IMR-90 (cell line): ENCODE measurements at regions not wholly inside any gene's neighbourhood (a gene's known extent, or its start where the extent isn't known, plus 50 kb on each side); places are given as distances from the start of the nearest gene placed in this dataset.

ENCODE experiments used
- ATAC-seq: fragments of 200-7000 bp; cut with Tn5 transposase; 2 replicates; pipeline ENCODE4 v1.9.1; 2020; ENCODE audit warnings: low read depth, mild to moderate bottlenecking, moderate library complexity
- BruUV-seq: library from RNA; stranded (reverse); fragments of 400-500 nt; replicated peaks from 2 replicates; lab custom pipeline; 2021; lab: Mats Ljungman, UMichigan
- CTCF ChIA-PET: fragments of 300-600 bp; formaldehyde crosslinking; extraction: SDS; loops from one replicate; lab custom pipeline; 2021; ENCODE audit warnings: antibody characterized with exemption; lab: Yijun Ruan, JAX
- POLR2A ChIA-PET: fragments of 300-600 bp; sonication (Branson Sonifier 250); formaldehyde crosslinking; loops from one replicate; lab custom pipeline; 2022; ENCODE audit warnings: antibody characterized with exemption; ENCODE audit not compliant: unreplicated experiment; lab: Charles Lee
- DNase-seq: peaks from one replicate; pipeline ENCODE4 v3.0.0; 2013
- H2AFZ ChIP-seq: replicated peaks from 2 replicates; pipeline ENCODE3; 2013; ENCODE audit warnings: low read length, mild to moderate bottlenecking; ENCODE audit not compliant: poor library complexity
- H2AK5ac ChIP-seq: 2 replicates; pipeline ENCODE4 v1.6.1; 2013; ENCODE audit warnings: low read depth, low read length, inconsistent platforms
- H2AK9ac ChIP-seq: replicated peaks from 2 replicates; pipeline ENCODE3; 2013; ENCODE audit warnings: mild to moderate bottlenecking, low read depth, low read length, moderate library complexity; ENCODE audit not compliant: poor library complexity
- H2BK120ac ChIP-seq: 2 replicates; pipeline ENCODE4 v1.6.1; 2013; ENCODE audit warnings: low read depth, low read length, inconsistent platforms
- H2BK15ac ChIP-seq: 3 replicates; pipeline ENCODE4 v1.6.1; 2013; ENCODE audit warnings: low read depth, low read length, inconsistent platforms
- H2BK20ac ChIP-seq: 2 replicates; pipeline ENCODE4 v1.6.1; 2013; ENCODE audit warnings: low read depth, mild to moderate bottlenecking, inconsistent platforms, low read length, moderate library complexity
- H2BK5ac ChIP-seq: 2 replicates; pipeline ENCODE4 v1.6.1; 2013; ENCODE audit warnings: mild to moderate bottlenecking, low read depth, low read length, inconsistent platforms; ENCODE audit not compliant: poor library complexity, severe bottlenecking
- H3K14ac ChIP-seq: replicated peaks from 2 replicates; pipeline ENCODE4 v1.6.1; 2013; ENCODE audit warnings: low read depth, low read length, inconsistent platforms
- H3K18ac ChIP-seq: 2 replicates; pipeline ENCODE4 v1.6.1; 2013; ENCODE audit warnings: low read depth, low read length, control low read depth
- H3K23ac ChIP-seq: 2 replicates; pipeline ENCODE4 v1.6.1; 2013; ENCODE audit warnings: low read depth, low read length, inconsistent platforms
- H3K27ac ChIP-seq: 2 replicates; pipeline ENCODE4 v1.5.1; 2013; ENCODE audit warnings: mild to moderate bottlenecking, control low read depth, low read length; ENCODE audit not compliant: insufficient read depth
- H3K27me3 ChIP-seq: 2 replicates; pipeline ENCODE4 v1.6.1; 2013; ENCODE audit warnings: low read length; ENCODE audit not compliant: control insufficient read depth, insufficient read depth
- H3K36me3 ChIP-seq: 2 replicates; pipeline ENCODE4 v1.6.1; 2013; ENCODE audit warnings: low read length, mixed read lengths; ENCODE audit not compliant: control insufficient read depth, insufficient read depth
- H3K4ac ChIP-seq: 2 replicates; pipeline ENCODE4 v1.6.1; 2013; ENCODE audit warnings: low read depth, low read length, inconsistent platforms
- H3K4me1 ChIP-seq: 2 replicates; pipeline ENCODE4 v1.6.1; 2013; ENCODE audit warnings: low read length, mixed read lengths; ENCODE audit not compliant: control insufficient read depth, insufficient read depth
- H3K4me2 ChIP-seq: 2 replicates; pipeline ENCODE4 v1.6.1; 2013; ENCODE audit warnings: low read depth, mild to moderate bottlenecking, control low read depth, low read length, moderate library complexity
- H3K4me3 ChIP-seq: 2 replicates; pipeline ENCODE4 v1.5.1; 2013; ENCODE audit warnings: low read depth, mild to moderate bottlenecking, control low read depth, low read length, moderate library complexity; ENCODE audit not compliant: insufficient read depth
- H3K56ac ChIP-seq: 2 replicates; pipeline ENCODE4 v1.6.1; 2013; ENCODE audit warnings: low read length, inconsistent platforms; ENCODE audit not compliant: insufficient read depth; ENCODE audit errors: extremely low read depth
- H3K79me1 ChIP-seq, 2 experiments: 2 replicates each; pipeline ENCODE4 v1.6.1; 2013; ENCODE audit warnings: low read length in 2 of 2, inconsistent platforms in 1 of 2, low read depth in 1 of 2
- H3K9ac ChIP-seq: 2 replicates; pipeline ENCODE4 v1.6.1; 2013; ENCODE audit warnings: low read depth, low read length, control low read depth
- H3K9me1 ChIP-seq: 2 replicates; pipeline ENCODE4 v1.6.1; 2013; ENCODE audit warnings: low read length, inconsistent platforms; ENCODE audit not compliant: insufficient read depth
- H3K9me3 ChIP-seq: 2 replicates; pipeline ENCODE4 v1.6.1; 2013; ENCODE audit warnings: low read length; ENCODE audit not compliant: control insufficient read depth, insufficient read depth
- H4K20me1 ChIP-seq: 2 replicates; pipeline ENCODE4 v1.6.1; 2013; ENCODE audit warnings: low read length, inconsistent platforms; ENCODE audit not compliant: insufficient read depth
- H4K5ac ChIP-seq: 2 replicates; pipeline ENCODE4 v1.6.1; 2013; ENCODE audit warnings: mild to moderate bottlenecking, low read depth, low read length, control low read depth
- H4K8ac ChIP-seq, 2 experiments: 2 replicates each; pipeline ENCODE4 v1.6.1; 2013; ENCODE audit warnings: low read depth in 2 of 2, low read length in 2 of 2, control low read depth in 1 of 2, inconsistent platforms in 1 of 2
- H4K91ac ChIP-seq: 2 replicates; pipeline ENCODE4 v1.6.1; 2013; ENCODE audit warnings: low read depth, low read length, inconsistent platforms; ENCODE audit not compliant: insufficient read depth
- CEBPB ChIP-seq: IDR thresholded peaks from 2 replicates; pipeline ENCODE4 v1.6.1; 2012; ENCODE audit warnings: low read depth, low read length, improper control_type of control experiment
- POLR2A ChIP-seq: IDR thresholded peaks from 2 replicates; pipeline ENCODE4 v1.6.1; 2012; ENCODE audit warnings: mild to moderate bottlenecking, low read depth, low read length
- RCOR1 ChIP-seq: IDR thresholded peaks from 2 replicates; pipeline ENCODE4 v1.6.1; 2012; ENCODE audit warnings: mild to moderate bottlenecking, low read length, improper control_type of control experiment; ENCODE audit not compliant: insufficient replicate concordance
- RFX5 ChIP-seq: IDR thresholded peaks from 2 replicates; pipeline ENCODE4 v1.8.0; 2012; ENCODE audit warnings: low read depth, mild to moderate bottlenecking, low read length, moderate library complexity
- WGBS, 2 experiments: methylation state at CpG; one replicate each; pipeline versions ENCODE4 v1.1.5 to v1.1.7; 2013; ENCODE audit warnings: missing lambda C conversion rate in 2 of 2; ENCODE audit not compliant: insufficient read length in 1 of 2; ENCODE audit errors: extremely low coverage in 2 of 2; 5-methylcytosine and 5-hydroxymethylcytosine counted together
- dilution Hi-C: fragments of 300-500 bp; cut with HindIII; formaldehyde crosslinking; loops from one replicate; pipeline ENCODE4 v1.14.3; 2018; ENCODE audit warnings: low sequenced_read_pairs; ENCODE audit not compliant: unreplicated experiment
- in situ Hi-C: fragments of 300-500 bp; cut with MboI; formaldehyde crosslinking; loops from 3 replicates; pipeline ENCODE4 v1.14.3; 2019; ENCODE audit warnings: low sequenced_read_pairs, inconsistent platforms, mixed read lengths
- intact Hi-C: fragments of 100-400 bp; cut with micrococcal nuclease; formaldehyde crosslinking; loops from 2 replicates; pipeline ENCODE4 v1.10.0; 2022

DNA sequence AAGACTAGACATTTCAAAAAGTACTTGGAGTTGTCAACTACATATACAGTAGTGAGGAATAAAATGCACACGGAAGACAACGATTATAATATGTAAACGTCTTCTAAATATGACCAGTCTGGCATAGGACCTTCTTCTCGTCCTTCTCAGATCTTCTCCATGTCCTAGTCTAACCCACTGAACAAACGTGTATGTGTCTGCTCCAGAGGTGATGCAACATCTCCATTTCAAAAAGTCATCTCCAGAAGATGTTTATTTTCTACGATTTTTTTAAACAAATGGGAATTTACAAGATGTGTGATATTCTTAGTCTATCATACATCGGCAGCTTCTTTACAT, 89.9 kb downstream of the GPX5 start:
- CTCF ChIA-PET = no interaction called here
- POLR2A ChIA-PET = no interaction called here

More for the DNA sequence above, 89.9 kb downstream of the GPX5 start:
- TF ChIP-seq CEBPB = peak; percentile 8; the same call in 1 of the 2 replicates
- no peak for TF ChIP-seq RFX5
- no peak for TF ChIP-seq POLR2A
- TF ChIP-seq RCOR1 = no peak
- WGBS, 2 experiments = no CpG with 5 or more reads among the region's 7 CpGs
- dilution Hi-C loops = no loop called here
- ATAC-seq (no peak), DNase-seq (no peak)
- H3K36me3 ChIP-seq = no peaks in the 10 kb centered on the region
- H4K91ac ChIP-seq = no peak overlapping the region
- H2AK5ac ChIP-seq = no peak overlapping the region
- H2BK5ac ChIP-seq = no peak overlapping the region
- no peaks in the 10 kb centered on the region for H3K9me1 ChIP-seq
- H3K79me1 ChIP-seq = no peaks in the 10 kb centered on the region
- no peak overlapping the region for H2AK9ac ChIP-seq
- in situ Hi-C loops = no loop called here
- no peaks in the 10 kb centered on the region for H3K27me3 ChIP-seq
- no peak overlapping the region for H2BK20ac ChIP-seq
- no peak overlapping the region for H2AFZ ChIP-seq
- H2BK120ac ChIP-seq = no peak overlapping the region
- intact Hi-C loops = no loop called here
- no peak overlapping the region for H4K8ac ChIP-seq
- no peak overlapping the region for H3K23ac ChIP-seq
- no peak overlapping the region for H3K27ac ChIP-seq
- no peak overlapping the region for H3K4me2 ChIP-seq
- no peak overlapping the region for H2BK15ac ChIP-seq
- BruUV-seq = no TSS peak
- no peaks in the 10 kb centered on the region for H3K9me3 ChIP-seq
- H3K4ac ChIP-seq = no peak overlapping the region
- no peak overlapping the region for H3K4me3 ChIP-seq
- no peak overlapping the region for H3K18ac ChIP-seq
- H3K9ac ChIP-seq = no peak overlapping the region
- no peak overlapping the region for H3K56ac ChIP-seq
- no peaks in the 10 kb centered on the region for H3K4me1 ChIP-seq
- H4K20me1 ChIP-seq = no peaks in the 10 kb centered on the region
- H3K14ac ChIP-seq = no peak overlapping the region
- no peak overlapping the region for H4K5ac ChIP-seq
